Hematopoietic multipotent progenitor cell treated with erythropoietin and hydrocortisone succinate and interleukin-3 and kit ligand, for 15 days (in vitro differentiated cells): ENCODE measurements at regions not wholly inside any gene's neighbourhood (a gene's known extent, or its start where the extent isn't known, plus 50 kb on each side); places are given as distances from the start of the nearest gene placed in this dataset.
"Not testable (repeated sequence)": the region's sequence is repeated elsewhere in the genome, so short reads cannot be mapped to it uniquely, and the experiment has no call there.

Experiments used
- DNase-seq: peaks from one replicate; pipeline ENCODE4 v3.0.0-alpha.2; 2015; ENCODE audit warnings: low spot score

GRCh38 chr15:81723113-81723651 lies 322.6 kb downstream of the MEX3B start:
- DNase-seq, result no peak

- DNase-seq, result not testable (repeated sequence)
Measured at GRCh38 chr15:81716468-81716867, 329.4 kb downstream of the MEX3B start.

DNA sequence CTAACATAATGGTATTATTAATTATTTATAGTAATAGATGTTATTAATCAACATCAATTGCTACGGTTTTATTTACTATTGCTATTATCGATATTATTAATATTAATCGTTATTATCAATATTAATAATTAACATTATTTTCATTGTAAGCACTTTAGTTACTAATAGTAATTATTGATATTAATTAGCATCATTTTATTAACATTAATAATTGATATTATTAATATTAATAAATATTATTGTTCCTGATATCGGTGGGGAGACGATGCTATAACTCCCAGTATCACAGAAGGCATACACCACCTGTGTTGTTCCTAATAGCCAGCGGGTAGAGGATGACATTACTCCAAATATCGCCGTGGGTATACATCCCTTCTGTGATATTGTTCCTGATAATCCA lies 335.5 kb downstream of the MEX3B start:
- DNase-seq, result no peak

GRCh38 chr15:81706816-81707346 lies 332.9 kb upstream of the TMC3 start:
- DNase-seq, result not testable (repeated sequence)

GRCh38 chr15:81705727-81706126 lies 331.7 kb upstream of the TMC3 start:
- DNase-seq, result not testable (repeated sequence)

DNA sequence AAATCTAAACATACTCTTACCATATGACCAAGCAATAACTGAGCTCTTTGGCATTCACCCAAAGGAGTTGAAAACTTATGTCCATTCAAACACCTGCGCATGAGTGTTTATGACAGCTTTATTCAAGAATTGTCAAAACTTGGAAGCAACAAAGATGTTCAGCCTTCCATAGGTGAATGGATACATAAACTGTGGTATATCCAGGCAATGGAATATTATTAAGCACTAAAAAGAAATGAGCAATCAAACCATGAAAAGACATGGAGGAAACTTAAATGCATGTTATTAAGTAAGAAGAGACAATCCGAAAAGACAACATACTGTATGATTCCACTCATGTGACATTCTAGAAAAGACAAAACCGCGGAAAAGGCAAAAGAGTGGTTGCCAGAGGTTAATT lies 312.0 kb upstream of the TMC3 start:
- DNase-seq, result no peak

DNA sequence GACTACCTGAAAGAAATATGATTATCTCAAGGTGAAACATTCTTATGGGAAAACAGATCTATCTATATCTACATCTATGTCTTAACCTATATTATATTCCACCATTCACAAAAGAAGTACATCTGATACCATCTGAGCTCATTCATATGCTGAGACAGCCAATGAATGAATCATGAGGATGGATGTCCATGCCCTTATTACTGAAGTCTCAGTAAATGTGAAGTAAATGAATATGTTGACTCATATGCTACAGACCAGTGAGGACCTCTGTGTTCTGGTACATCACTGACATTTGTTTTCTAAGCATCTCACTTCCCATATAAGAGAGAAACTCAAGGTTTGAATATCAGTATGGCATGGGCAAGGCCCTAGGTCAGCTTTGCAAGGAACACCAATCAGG lies 311.2 kb upstream of the TMC3 start:
- no peak for DNase-seq

DNA sequence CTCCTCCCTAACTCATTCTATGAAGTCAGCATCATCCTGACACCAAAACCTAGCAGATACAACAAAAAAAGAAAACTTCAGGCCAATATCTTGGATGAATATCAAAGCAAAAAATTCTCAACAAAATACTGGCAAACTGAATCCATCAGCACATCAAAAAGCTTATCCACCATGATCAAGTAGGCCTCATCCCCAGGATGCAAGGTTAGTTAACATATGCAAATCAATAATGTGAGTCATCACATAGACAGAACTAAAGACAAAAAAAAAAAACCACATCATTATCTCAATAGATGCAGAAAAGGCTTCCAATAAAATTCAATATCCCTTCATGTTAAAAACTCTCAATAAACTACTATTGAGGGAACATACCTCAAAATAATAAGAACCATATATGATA lies 306.8 kb upstream of the TMC3 start:
- DNase-seq, result no peak

DNA sequence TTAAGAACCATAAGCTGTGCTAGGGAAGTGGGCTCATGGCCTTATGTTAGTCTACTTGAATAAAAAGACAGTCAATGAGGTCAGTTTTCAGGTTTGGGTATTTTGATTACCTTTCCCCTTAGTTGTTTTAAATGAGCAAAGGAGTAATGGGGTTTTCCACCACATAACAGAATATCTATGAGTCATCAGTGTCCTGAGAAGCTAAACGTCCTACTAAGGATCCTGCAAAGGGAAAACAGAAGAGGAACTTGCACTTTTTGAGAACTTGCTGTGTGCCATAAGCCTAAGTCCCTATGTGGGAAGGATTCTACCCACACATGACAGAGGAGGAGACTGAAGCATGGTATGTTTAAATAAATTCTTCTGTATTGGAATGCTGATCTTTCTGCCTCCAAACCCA lies 292.8 kb upstream of the TMC3 start:
- no peak for DNase-seq

DNA sequence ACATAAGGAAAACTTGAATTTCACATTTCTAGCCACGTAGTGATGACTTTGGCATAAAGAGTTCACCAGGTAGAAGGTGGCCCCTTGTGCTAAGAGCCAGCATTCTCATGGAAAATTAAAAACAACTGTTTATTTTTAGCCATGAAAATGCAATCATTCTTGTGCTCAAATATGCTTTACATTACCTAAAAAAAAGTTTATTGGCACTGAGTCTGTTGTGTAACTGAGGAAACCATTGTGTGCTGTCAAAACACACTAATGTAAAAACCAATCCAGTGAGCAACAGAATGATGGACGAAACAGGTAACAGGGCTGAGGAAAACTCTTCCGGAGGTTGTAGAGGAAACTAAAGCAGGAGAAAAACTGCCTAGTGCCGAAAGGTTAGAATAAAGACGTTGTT lies 287.0 kb upstream of the TMC3 start:
- DNase-seq, result no peak

GRCh38 chr15:81653259-81653658 lies 279.2 kb upstream of the TMC3 start:
- no peak for DNase-seq

GRCh38 chr15:81645470-81645869 lies 271.5 kb upstream of the TMC3 start:
- no peak for DNase-seq

DNA sequence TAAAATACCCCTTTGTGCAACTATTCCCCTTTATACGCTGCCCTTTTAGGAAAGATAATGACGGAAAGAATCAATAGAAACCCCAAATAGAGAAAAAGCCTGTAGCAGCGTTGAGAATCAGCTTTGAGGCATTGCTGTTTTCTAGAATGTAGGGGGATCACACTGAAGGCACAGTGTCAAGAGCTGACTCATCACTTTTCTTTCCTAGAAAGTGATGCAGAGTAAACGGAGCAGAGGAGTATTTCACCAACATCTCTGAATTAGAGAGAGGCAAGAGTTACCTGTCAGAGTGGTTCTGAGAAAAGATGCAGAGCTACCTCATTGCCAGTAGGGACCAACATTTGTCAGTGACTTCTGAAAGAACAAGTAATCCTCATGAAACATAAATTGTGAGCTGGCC lies 269.8 kb upstream of the TMC3 start:
- DNase-seq, result no peak

- DNase-seq, result no peak
Measured at GRCh38 chr15:81642451-81642990, 268.5 kb upstream of the TMC3 start.

- DNase-seq, result not testable (repeated sequence)
Measured at GRCh38 chr15:81636064-81636463, 262.1 kb upstream of the TMC3 start.

GRCh38 chr15:81633889-81634288 lies 259.9 kb upstream of the TMC3 start:
- DNase-seq, result no peak

DNA sequence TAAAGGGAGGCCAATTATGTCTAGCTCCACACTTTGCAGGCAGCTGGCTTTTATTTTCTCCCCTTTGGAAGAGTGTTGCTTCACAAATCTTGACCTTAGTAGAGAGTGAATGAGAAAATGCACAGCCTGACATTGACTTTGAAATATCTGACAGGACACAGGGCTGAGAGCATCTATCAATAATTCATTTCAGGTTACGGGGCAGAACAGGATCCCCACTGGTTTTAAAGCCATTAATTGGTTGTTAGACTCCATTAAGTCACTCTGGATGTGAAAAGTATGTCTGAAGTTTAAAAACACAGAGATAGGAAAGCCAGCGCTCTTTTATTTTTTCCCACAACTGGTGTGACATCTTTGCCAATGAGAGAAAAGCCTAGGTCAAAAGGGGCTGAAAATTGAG lies 251.9 kb upstream of the TMC3 start:
- no peak for DNase-seq

DNA sequence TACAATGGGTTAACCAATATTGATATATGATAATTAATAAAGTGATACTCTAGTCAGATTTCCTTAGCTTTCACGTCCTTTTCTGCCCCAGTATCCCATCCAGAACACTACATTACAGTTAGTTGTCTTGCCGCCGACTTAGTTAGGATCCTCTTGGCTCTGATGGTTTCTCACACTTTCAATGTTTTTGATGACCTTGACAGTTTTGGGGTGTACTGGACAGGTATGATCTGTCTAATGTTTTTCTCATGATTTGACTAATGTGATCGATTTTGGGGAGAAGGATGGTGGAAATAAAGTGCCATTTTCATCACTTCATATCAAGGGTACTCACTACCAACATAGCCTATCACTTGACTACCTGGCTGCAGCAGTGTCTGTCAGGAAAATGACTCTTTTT lies 245.0 kb upstream of the TMC3 start:
- no peak for DNase-seq

GRCh38 chr15:81612631-81613030 lies 238.6 kb upstream of the TMC3 start:
- DNase-seq, result no peak

DNA sequence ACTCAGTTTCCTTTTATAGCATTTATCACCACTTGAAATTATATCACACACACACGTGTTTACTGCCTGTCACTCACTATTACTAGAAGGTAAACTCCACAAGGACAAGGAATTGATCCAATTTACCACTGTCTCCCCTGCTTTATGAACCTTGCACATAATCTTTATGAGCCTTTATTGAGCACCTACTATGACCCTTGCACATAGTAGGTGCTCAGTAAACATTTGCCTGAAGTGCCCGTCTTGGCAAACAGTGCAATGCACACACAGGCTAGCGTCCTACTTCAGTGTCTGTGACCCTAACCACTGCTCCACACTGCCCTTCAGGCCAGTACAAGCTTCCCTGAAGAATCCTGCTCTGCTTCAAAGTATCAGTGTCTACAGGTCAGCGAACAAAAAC lies 237.7 kb upstream of the TMC3 start:
- DNase-seq, result no peak

DNA sequence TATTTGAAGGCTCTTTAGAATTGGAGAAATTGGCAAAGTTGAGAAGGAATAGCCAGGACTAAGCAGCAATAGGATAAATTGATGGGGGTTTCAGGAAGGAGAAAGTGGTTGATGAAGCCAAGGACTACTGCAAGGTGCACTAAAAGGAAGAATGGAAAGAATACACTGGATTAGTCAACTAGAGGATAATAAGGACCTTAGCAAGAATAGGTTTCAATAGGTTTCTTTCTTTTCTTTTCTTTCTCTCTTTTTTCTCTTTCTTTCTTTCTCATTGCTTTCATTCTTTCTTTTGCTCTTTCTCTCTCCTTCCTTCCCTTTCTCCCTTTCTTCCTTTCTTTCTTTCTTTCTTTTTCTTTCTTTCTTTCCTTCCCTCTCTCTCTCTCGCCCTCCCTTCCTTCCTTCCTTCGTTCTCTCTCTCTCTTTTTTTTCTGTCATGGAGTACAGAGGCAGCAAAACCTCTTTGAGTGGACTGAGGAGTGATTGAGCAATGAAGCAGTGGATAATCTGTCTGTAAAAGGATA lies 234.4 kb upstream of the TMC3 start:
- DNase-seq, result no peak

DNA sequence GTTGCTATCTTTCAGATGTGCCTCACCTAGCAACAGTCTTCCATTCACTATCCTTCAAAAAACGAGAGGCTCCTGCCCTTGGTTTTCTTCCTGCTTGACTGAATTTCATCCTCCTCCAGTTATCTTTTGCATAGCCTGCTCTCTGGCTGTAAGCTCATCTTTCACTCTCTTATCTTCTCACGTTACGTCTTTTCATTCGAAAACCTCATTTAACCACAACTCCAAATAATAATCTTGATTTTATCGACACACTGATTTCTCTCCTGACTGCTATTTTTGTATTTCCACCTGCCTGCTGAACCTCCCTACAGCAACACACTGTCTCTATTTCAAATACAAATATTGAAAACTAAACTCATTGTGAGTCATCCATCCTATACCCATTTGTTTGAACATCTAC lies 230.7 kb upstream of the TMC3 start:
- DNase-seq, result no peak

DNA sequence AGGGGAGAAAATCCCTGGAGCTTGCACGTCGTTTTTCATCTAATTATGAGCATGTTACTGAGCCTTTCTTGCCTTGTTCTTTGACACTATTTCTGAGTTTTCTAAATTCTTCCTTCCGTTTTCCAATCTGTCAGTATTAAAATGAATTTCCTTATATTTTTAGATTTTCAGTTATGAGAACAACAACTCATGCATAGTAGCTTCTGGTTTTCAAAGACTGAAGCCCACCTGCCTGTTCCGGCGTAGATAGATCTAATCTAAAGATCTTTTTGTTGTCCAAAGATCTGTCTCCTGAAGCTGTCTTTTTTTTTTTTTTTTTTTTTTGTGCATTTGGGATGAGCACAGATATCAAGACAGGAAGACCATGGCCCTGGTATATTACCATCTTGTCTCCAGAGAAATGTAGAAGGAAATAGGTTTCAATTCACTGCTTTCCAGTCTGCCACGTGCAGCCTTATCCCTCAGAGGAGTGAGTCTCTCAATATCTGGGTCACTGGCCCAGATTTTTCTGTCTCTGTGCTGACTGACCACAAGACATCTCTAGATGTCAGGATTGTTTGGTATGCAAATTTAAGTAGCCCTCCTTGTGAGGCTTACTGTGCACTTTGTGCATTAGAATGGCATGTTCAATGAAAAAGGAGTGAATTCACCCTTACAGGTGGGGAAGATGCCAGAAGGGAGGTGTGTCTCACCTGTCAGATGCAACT lies 222.3 kb upstream of the TMC3 start:
- DNase-seq, result no peak

DNA sequence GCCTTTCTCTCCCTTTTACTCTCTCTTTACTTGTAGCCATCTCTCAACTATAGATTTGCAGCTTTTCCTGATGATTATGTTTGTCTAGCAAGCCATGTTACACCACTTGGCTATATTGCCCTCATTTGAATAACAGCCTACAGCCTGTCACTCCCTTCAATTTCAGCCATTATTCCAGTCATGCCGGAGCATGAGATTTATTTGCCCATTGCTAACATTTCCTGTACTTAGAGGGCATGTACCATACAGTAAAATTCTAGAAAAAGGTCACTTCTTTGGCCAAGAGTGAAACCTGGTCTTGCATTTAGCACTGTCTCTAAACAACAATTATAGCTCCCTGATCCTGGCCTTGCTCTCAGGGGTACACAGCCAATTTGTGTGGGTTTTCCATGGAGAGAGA lies 221.7 kb upstream of the TMC3 start:
- no peak for DNase-seq
